HS-5 (cell line): ENCODE measurements at regions not wholly inside any gene's neighbourhood (a gene's known extent, or its start where the extent isn't known, plus 50 kb on each side); places are given as distances from the start of the nearest gene placed in this dataset.
"Not testable (repeated sequence)": the region's sequence is repeated elsewhere in the genome, so short reads cannot be mapped to it uniquely, and the experiment has no call there.

Source experiments
- DNase-seq: peaks from one replicate; pipeline ENCODE4 v3.0.0-alpha.2; 2012; ENCODE audit warnings: low read depth

GRCh38 chrX:13955975-13956374 is 73.7 kb downstream of the GEMIN8 start:
- no peak for DNase-seq

DNA sequence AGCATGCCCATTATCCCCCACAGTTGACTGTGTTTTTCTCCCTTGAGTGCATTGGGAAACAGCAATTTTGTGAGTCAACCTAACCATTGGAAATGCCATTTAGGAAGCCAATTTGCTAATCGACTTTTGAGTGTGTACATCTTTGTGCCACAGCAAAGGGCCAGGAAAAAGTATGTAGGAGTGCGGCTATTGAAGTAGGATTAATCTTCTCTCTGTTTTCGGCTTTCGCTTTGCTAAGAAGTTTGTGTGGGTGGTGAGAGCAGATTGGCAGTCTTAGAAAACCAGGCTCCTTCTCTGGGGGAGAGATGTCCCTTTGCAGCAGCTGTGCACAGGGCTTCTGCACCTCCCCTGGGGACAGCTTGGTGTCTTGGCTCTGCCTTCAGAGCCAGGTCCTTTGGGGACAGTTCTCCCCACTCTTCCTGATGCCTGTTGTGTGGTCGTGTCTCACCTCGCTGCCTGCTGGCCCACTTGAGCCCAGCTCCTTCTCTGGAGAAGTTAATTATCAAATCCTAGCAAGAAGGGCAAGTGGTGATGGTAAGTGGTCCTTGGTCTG is 74.5 kb downstream of the GEMIN8 start:
- no peak for DNase-seq

- DNase-seq = no peak
Observed at GRCh38 chrX:13952581-13952980, 77.1 kb downstream of the GEMIN8 start.

DNA sequence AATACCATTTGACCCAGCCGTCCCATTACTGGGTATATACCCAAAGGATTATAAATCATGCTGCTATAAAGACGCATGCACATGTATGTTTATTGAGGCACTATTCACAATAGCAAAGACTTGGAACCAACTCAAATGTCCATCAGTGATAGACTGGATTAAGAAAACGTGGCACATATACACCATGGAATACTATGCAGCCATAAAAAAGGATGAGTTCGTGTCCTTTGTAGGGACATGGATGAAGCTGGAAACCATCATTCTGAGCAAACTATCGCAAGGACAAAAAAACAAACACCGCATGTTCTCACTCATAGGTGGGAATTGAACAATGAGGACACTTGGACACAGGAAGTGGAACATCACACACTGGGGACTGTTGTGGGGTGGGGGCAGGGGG is 83.5 kb downstream of the GEMIN8 start:
- not testable (repeated sequence) for DNase-seq

GRCh38 chrX:13945787-13946186 is 83.9 kb downstream of the GEMIN8 start:
- not testable (repeated sequence) for DNase-seq

DNA sequence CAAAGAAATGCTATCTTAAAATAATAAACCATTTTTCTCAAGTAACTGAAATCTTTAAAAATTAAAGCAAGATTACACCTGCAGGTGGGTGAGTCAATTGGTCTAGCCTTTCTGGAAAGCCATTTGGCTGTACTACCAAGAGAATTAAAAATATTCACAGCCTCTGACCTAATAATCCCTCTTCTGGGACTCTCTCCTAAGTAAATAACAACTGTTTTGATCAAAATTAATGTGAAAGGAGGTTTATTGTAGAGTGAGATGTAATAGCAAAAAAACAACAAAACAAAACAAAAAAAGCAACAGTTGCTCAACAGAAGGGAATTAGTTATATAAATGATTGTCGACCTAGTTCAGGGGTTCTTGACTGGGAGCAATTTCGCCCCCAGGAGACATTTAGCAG is 89.0 kb downstream of the GEMIN8 start:
- no peak for DNase-seq

DNA sequence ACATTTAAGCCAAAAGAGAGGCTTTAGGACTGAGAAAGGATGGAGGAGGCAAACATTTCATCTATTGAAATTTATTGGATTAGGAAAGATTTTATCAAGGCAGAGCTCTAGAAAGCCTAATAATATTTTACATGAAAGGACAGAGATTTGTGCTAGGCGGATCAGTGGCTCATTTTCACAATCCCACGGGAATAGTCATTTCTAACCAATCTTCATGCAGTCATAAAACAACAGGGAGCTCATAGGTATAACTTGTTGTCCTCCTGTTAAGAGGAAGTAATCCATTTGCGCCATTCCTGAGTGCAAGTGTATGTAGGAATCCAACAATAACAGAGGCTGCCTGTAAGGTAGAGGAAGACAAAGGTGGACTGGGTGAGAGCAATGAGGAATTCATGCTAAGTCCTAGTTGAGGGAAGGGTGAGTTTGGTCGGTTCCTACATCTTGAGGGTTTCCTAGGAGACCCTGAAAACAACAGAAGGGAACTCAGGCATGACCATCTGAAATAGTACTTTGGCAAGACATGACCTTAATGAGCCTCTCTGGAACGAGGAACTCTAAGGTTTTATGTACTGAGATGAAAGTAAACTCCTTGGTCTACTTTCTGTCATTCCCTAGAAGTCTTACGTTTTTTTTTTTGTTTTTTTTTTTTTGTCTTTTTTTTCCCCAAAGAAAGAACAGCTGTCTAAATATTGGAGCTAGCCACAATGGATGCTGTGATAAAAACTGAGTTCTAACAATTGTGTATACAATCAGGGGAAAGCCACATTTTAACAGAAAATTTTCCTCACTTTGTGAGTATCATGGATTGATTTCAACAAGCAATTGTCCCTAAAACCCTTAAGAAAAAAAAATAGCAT is 89.7 kb downstream of the GEMIN8 start:
- no peak for DNase-seq

GRCh38 chrX:13938829-13939530 is 90.7 kb downstream of the GEMIN8 start:
- no peak for DNase-seq

GRCh38 chrX:13938051-13938828 is 91.5 kb downstream of the GEMIN8 start:
- no peak for DNase-seq

DNA sequence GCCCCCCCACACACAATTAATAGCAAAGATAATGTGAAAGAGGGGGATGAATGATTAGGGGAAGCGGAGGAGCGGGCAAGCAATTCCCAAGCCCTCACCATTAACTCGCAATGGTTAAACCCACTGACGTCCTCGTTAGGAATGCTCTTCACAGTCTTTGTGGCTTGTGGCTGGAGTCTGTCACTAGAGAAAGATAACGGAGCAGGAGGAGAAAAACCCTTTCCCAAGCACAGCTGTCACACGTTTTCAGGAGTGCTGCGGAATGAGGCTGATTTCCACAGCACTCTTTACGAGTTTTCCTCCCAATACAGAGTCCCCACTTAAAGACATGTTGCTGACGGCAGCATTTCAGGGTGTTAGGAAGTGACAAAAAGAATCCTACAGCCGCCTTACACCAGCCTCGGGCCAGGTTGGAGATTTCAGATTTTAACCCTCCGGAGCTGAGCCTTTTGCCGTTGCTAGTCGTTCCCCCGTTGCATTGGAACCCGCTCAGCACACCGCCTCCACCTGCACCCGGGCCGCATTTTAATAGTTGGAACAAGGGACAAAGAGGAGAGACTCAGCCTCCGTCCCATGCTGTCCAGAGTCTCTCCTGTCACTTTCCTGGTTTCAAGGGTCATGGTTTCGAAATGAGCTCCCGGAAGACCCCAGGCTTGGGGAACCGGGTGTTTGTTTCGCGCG is 92.2 kb downstream of the GEMIN8 start:
- no peak for DNase-seq

DNA sequence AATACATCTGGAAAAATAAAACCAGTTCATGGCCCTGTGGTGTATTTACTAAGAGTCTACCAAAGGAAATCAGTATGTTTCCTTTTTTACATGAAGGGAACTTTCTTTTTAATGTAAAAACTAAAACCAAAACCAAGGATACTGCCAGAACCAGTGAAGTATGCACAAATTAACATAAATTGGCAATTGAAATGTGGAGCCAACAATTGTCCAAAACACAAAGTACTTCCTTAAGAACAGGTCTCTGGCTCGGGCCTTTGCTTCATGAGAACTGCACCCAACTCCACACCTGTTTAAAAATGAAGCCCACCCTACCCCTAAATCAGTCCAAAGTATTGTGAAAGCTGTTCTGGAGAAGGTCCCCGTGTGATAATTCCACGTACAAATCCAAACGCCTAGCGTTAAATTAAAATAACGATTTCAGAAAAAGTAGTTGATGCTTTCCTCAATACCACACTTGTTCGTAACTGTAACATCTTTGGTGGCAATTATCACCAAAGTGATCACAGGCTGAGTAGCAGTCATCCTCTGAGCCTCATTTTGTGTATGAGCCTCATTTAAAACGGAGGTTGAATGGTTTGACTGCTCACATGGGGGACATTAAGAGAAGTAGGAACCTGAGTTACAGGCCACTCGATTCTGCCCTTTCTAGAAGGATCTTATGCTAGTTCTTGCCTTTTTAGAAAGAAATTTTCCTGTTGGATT is 93.0 kb downstream of the GEMIN8 start:
- no peak for DNase-seq

GRCh38 chrX:13934731-13935130 is 95.0 kb downstream of the GEMIN8 start:
- DNase-seq = no peak

- DNase-seq = no peak
Observed at GRCh38 chrX:13933851-13934250, 95.8 kb downstream of the GEMIN8 start.

DNA sequence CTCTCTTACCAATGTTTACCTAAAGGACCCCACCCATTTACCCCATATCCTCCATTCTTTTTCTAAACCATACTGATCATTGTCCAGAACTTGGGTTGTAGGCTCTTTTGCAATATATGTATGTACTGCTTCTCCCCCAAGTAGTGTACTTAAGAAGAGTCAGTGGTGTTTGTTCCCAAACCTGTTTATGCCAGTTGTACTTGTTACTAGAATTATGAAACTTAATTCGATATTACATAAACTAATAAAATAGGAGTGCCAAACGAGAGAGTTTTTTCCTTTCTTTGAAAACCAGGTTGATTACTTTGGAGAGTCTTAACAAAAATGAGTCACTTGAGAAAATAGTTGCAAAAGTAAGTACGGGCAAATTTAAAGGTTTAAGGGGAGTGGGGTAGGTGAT is 96.3 kb downstream of the GEMIN8 start:
- DNase-seq = no peak

DNA sequence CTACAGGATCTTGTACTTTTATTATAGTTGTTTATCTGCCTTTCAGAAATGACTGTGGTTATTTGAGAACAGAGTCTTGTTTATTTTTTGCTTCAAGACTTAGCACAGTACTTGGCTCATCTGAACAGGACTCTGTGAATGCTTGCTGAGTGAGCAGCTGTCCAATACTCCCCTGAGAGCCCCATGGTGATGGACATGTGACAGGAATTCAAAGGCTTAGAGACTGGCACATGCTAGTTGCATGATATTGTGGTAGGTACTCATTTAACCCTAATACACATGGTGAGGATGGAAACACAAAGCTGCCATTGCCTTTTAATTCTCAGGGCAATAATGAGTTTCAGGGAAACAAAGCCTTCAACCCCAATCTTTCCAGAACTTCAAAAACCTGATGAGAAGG is 97.3 kb downstream of the GEMIN8 start:
- no peak for DNase-seq

DNA sequence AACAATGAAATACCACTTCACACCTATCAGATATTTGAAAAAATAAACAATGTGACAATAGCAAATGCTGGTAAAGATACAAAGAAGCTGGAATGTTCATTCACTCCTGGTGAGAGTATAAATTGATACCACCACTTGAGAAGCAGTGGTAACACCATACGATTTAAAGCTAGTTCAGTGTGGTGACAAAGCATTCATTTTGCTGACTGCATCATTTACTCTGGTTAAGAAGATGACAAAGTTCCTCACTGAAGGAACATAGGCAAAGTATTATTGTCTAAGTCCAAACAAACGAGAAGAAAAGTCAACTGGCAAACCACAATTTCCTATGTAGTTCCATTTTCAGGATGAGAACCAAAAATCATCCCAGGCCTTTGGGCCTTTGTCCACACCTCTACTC is 102.5 kb downstream of the GEMIN8 start:
- DNase-seq = no peak

- DNase-seq = no peak
Observed at GRCh38 chrX:13923845-13924244, 105.8 kb downstream of the GEMIN8 start.

DNA sequence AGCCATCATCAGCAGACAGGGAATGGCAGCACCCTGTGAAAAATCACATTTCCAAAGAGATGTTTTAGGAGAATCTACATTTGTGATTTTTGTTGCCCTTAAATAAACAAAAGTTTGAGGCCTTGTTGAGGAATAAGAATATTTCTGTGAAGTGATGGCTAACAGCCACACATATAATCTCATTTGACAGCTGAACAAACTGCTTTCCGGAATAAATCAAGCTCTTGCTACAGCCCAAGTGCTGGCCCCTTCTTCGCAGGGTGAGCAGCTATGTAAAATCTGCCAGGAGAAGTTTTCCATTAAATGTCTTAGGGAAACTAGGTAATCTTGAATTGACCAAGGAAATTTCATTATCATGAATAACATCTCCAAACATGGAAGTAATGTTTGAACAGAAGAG is 106.4 kb upstream of the GPM6B start:
- no peak for DNase-seq

DNA sequence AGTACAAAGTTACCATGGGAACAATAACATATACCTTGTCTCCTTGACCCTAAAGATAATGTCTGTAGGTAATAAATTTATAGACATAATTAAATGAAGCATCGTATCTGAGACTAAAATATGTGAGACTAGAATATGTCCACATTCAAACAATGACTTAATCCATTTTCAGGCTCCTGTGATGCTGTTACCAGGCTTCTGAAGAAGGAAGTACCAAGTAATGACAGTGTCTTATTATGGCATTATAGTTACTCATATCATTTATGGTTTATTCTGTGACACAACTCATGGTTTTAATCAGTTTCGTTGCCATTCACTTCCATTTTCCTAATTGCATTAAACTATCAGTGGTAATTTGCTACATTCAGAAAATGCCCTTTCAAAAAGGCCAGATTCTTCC is 100.6 kb upstream of the GPM6B start:
- no peak for DNase-seq

GRCh38 chrX:13911586-13911985 is 94.7 kb upstream of the GPM6B start:
- DNase-seq = no peak

GRCh38 chrX:13906093-13906492 is 89.2 kb upstream of the GPM6B start:
- no peak for DNase-seq
